IMR-90 (cell line): ENCODE measurements at regions not wholly inside any gene's neighbourhood (a gene's known extent, or its start where the extent isn't known, plus 50 kb on each side); places are given as distances from the start of the nearest gene placed in this dataset.

Experiments
- ATAC-seq: fragments of 200-7000 bp; cut with Tn5 transposase; 2 replicates; pipeline ENCODE4 v1.9.1; 2020; ENCODE audit warnings: low read depth, mild to moderate bottlenecking, moderate library complexity
- BruUV-seq: library from RNA; stranded (reverse); fragments of 400-500 nt; replicated peaks from 2 replicates; lab custom pipeline; 2021; lab: Mats Ljungman, UMichigan
- CTCF ChIA-PET: fragments of 300-600 bp; formaldehyde crosslinking; extraction: SDS; loops from one replicate; lab custom pipeline; 2021; ENCODE audit warnings: antibody characterized with exemption; lab: Yijun Ruan, JAX
- POLR2A ChIA-PET: fragments of 300-600 bp; sonication (Branson Sonifier 250); formaldehyde crosslinking; loops from one replicate; lab custom pipeline; 2022; ENCODE audit warnings: antibody characterized with exemption; ENCODE audit not compliant: unreplicated experiment; lab: Charles Lee
- DNase-seq: peaks from one replicate; pipeline ENCODE4 v3.0.0; 2013
- H2AFZ ChIP-seq: replicated peaks from 2 replicates; pipeline ENCODE3; 2013; ENCODE audit warnings: low read length, mild to moderate bottlenecking; ENCODE audit not compliant: poor library complexity
- H2AK5ac ChIP-seq: 2 replicates; pipeline ENCODE4 v1.6.1; 2013; ENCODE audit warnings: low read depth, low read length, inconsistent platforms
- H2AK9ac ChIP-seq: replicated peaks from 2 replicates; pipeline ENCODE3; 2013; ENCODE audit warnings: mild to moderate bottlenecking, low read depth, low read length, moderate library complexity; ENCODE audit not compliant: poor library complexity
- H2BK120ac ChIP-seq: 2 replicates; pipeline ENCODE4 v1.6.1; 2013; ENCODE audit warnings: low read depth, low read length, inconsistent platforms
- H2BK15ac ChIP-seq: 3 replicates; pipeline ENCODE4 v1.6.1; 2013; ENCODE audit warnings: low read depth, low read length, inconsistent platforms
- H2BK20ac ChIP-seq: 2 replicates; pipeline ENCODE4 v1.6.1; 2013; ENCODE audit warnings: low read depth, mild to moderate bottlenecking, inconsistent platforms, low read length, moderate library complexity
- H2BK5ac ChIP-seq: 2 replicates; pipeline ENCODE4 v1.6.1; 2013; ENCODE audit warnings: mild to moderate bottlenecking, low read depth, low read length, inconsistent platforms; ENCODE audit not compliant: poor library complexity, severe bottlenecking
- H3K14ac ChIP-seq: replicated peaks from 2 replicates; pipeline ENCODE4 v1.6.1; 2013; ENCODE audit warnings: low read depth, low read length, inconsistent platforms
- H3K18ac ChIP-seq: 2 replicates; pipeline ENCODE4 v1.6.1; 2013; ENCODE audit warnings: low read depth, low read length, control low read depth
- H3K23ac ChIP-seq: 2 replicates; pipeline ENCODE4 v1.6.1; 2013; ENCODE audit warnings: low read depth, low read length, inconsistent platforms
- H3K27ac ChIP-seq: 2 replicates; pipeline ENCODE4 v1.5.1; 2013; ENCODE audit warnings: mild to moderate bottlenecking, control low read depth, low read length; ENCODE audit not compliant: insufficient read depth
- H3K27me3 ChIP-seq: 2 replicates; pipeline ENCODE4 v1.6.1; 2013; ENCODE audit warnings: low read length; ENCODE audit not compliant: control insufficient read depth, insufficient read depth
- H3K36me3 ChIP-seq: 2 replicates; pipeline ENCODE4 v1.6.1; 2013; ENCODE audit warnings: low read length, mixed read lengths; ENCODE audit not compliant: control insufficient read depth, insufficient read depth
- H3K4ac ChIP-seq: 2 replicates; pipeline ENCODE4 v1.6.1; 2013; ENCODE audit warnings: low read depth, low read length, inconsistent platforms
- H3K4me1 ChIP-seq: 2 replicates; pipeline ENCODE4 v1.6.1; 2013; ENCODE audit warnings: low read length, mixed read lengths; ENCODE audit not compliant: control insufficient read depth, insufficient read depth
- H3K4me2 ChIP-seq: 2 replicates; pipeline ENCODE4 v1.6.1; 2013; ENCODE audit warnings: low read depth, mild to moderate bottlenecking, control low read depth, low read length, moderate library complexity
- H3K4me3 ChIP-seq: 2 replicates; pipeline ENCODE4 v1.5.1; 2013; ENCODE audit warnings: low read depth, mild to moderate bottlenecking, control low read depth, low read length, moderate library complexity; ENCODE audit not compliant: insufficient read depth
- H3K56ac ChIP-seq: 2 replicates; pipeline ENCODE4 v1.6.1; 2013; ENCODE audit warnings: low read length, inconsistent platforms; ENCODE audit not compliant: insufficient read depth; ENCODE audit errors: extremely low read depth
- H3K79me1 ChIP-seq, 2 experiments: 2 replicates each; pipeline ENCODE4 v1.6.1; 2013; ENCODE audit warnings: low read length in 2 of 2, inconsistent platforms in 1 of 2, low read depth in 1 of 2
- H3K9ac ChIP-seq: 2 replicates; pipeline ENCODE4 v1.6.1; 2013; ENCODE audit warnings: low read depth, low read length, control low read depth
- H3K9me1 ChIP-seq: 2 replicates; pipeline ENCODE4 v1.6.1; 2013; ENCODE audit warnings: low read length, inconsistent platforms; ENCODE audit not compliant: insufficient read depth
- H3K9me3 ChIP-seq: 2 replicates; pipeline ENCODE4 v1.6.1; 2013; ENCODE audit warnings: low read length; ENCODE audit not compliant: control insufficient read depth, insufficient read depth
- H4K20me1 ChIP-seq: 2 replicates; pipeline ENCODE4 v1.6.1; 2013; ENCODE audit warnings: low read length, inconsistent platforms; ENCODE audit not compliant: insufficient read depth
- H4K5ac ChIP-seq: 2 replicates; pipeline ENCODE4 v1.6.1; 2013; ENCODE audit warnings: mild to moderate bottlenecking, low read depth, low read length, control low read depth
- H4K8ac ChIP-seq, 2 experiments: 2 replicates each; pipeline ENCODE4 v1.6.1; 2013; ENCODE audit warnings: low read depth in 2 of 2, low read length in 2 of 2, control low read depth in 1 of 2, inconsistent platforms in 1 of 2
- H4K91ac ChIP-seq: 2 replicates; pipeline ENCODE4 v1.6.1; 2013; ENCODE audit warnings: low read depth, low read length, inconsistent platforms; ENCODE audit not compliant: insufficient read depth
- BHLHE40 ChIP-seq: fragments of 150-350 bp; IDR thresholded peaks from 2 replicates; pipeline ENCODE4 v1.6.1; 2016; ENCODE audit warnings: mild to moderate bottlenecking, low read depth, low read length
- CEBPB ChIP-seq: IDR thresholded peaks from 2 replicates; pipeline ENCODE4 v1.6.1; 2012; ENCODE audit warnings: low read depth, low read length, improper control_type of control experiment
- CHD1 ChIP-seq: IDR thresholded peaks from 2 replicates; pipeline ENCODE4 v1.6.1; 2012; ENCODE audit warnings: low read depth, low read length, improper control_type of control experiment
- CTCF ChIP-seq: conservative IDR thresholded peaks from 2 replicates; pipeline ENCODE4 v1.5.1; 2012; ENCODE audit warnings: mild to moderate bottlenecking, low read depth, low read length, improper control_type of control experiment
- ELK1 ChIP-seq: fragments of 150-350 bp; IDR thresholded peaks from 2 replicates; pipeline ENCODE4 v1.6.1; 2016; ENCODE audit warnings: low read depth, mild to moderate bottlenecking, low read length, moderate library complexity, borderline replicate concordance
- FOS ChIP-seq: fragments of 150-350 bp; IDR thresholded peaks from 2 replicates; pipeline ENCODE4 v1.6.1; 2016; ENCODE audit warnings: low read depth, low read length
- MAFK ChIP-seq: IDR thresholded peaks from 2 replicates; pipeline ENCODE4 v1.6.1; 2012; ENCODE audit warnings: low read depth, low read length, improper control_type of control experiment
- MAZ ChIP-seq: IDR thresholded peaks from 2 replicates; pipeline ENCODE4 v1.6.1; 2012; ENCODE audit warnings: low read depth, mild to moderate bottlenecking, low read length, improper control_type of control experiment, moderate library complexity, borderline replicate concordance
- MXI1 ChIP-seq: IDR thresholded peaks from 2 replicates; pipeline ENCODE4 v1.6.1; 2012; ENCODE audit warnings: low read depth, mild to moderate bottlenecking, low read length, moderate library complexity, borderline replicate concordance
- NFE2L2 ChIP-seq: fragments of 150-350 bp; IDR thresholded peaks from 2 replicates; pipeline ENCODE4 v1.6.1; 2016; ENCODE audit warnings: low read depth, mild to moderate bottlenecking, low read length
- POLR2A ChIP-seq: IDR thresholded peaks from 2 replicates; pipeline ENCODE4 v1.6.1; 2012; ENCODE audit warnings: mild to moderate bottlenecking, low read depth, low read length
- RAD21 ChIP-seq: IDR thresholded peaks from 2 replicates; pipeline ENCODE4 v1.6.1; 2012; ENCODE audit warnings: low read length, improper control_type of control experiment
- RCOR1 ChIP-seq: IDR thresholded peaks from 2 replicates; pipeline ENCODE4 v1.6.1; 2012; ENCODE audit warnings: mild to moderate bottlenecking, low read length, improper control_type of control experiment; ENCODE audit not compliant: insufficient replicate concordance
- RFX5 ChIP-seq: IDR thresholded peaks from 2 replicates; pipeline ENCODE4 v1.8.0; 2012; ENCODE audit warnings: low read depth, mild to moderate bottlenecking, low read length, moderate library complexity
- SMC3 ChIP-seq: fragments of 150-350 bp; IDR thresholded peaks from 2 replicates; pipeline ENCODE4 v1.6.1; 2016; ENCODE audit warnings: low read depth, mild to moderate bottlenecking, antibody characterized with exemption, low read length, moderate library complexity
- USF2 ChIP-seq: fragments of 150-350 bp; IDR thresholded peaks from 2 replicates; pipeline ENCODE4 v1.6.1; 2017; ENCODE audit warnings: mild to moderate bottlenecking, antibody characterized with exemption, low read length, low read depth
- WGBS, 2 experiments: methylation state at CpG; one replicate each; pipeline versions ENCODE4 v1.1.5 to v1.1.7; 2013; ENCODE audit warnings: missing lambda C conversion rate in 2 of 2; ENCODE audit not compliant: insufficient read length in 1 of 2; ENCODE audit errors: extremely low coverage in 2 of 2; 5-methylcytosine and 5-hydroxymethylcytosine counted together
- dilution Hi-C: fragments of 300-500 bp; cut with HindIII; formaldehyde crosslinking; loops from one replicate; pipeline ENCODE4 v1.14.3; 2018; ENCODE audit warnings: low sequenced_read_pairs; ENCODE audit not compliant: unreplicated experiment
- in situ Hi-C: fragments of 300-500 bp; cut with MboI; formaldehyde crosslinking; loops from 3 replicates; pipeline ENCODE4 v1.14.3; 2019; ENCODE audit warnings: low sequenced_read_pairs, inconsistent platforms, mixed read lengths
- intact Hi-C: fragments of 100-400 bp; cut with micrococcal nuclease; formaldehyde crosslinking; loops from 2 replicates; pipeline ENCODE4 v1.10.0; 2022

- ATAC-seq, result no peak
- Histone ChIP-seq H4K8ac (no peak overlapping the region; a peak in 1 of 4 replicates), H2AK9ac (no peak overlapping the region), H4K91ac (no peak overlapping the region), H3K4me3 (no peak overlapping the region), H3K4ac (no peak overlapping the region), H3K18ac (no peak overlapping the region), H3K9me3 (no peaks in the 10 kb centered on the region), H3K9me1 (0 out of 2 replicates have a peak, but pooled peaks cover 6% of the 10 kb centered on the region), H3K56ac (no peak overlapping the region), H3K4me1 (peaks cover 9% of the 10 kb centered on the region), H3K27ac (no peak overlapping the region), H3K36me3 (no peaks in the 10 kb centered on the region), H3K79me1 (no peaks in the 10 kb centered on the region), H3K14ac (no peak overlapping the region), H3K9ac (no peak overlapping the region), H3K27me3 (0 out of 2 replicates have a peak, but pooled peaks cover 2% of the 10 kb centered on the region), H2BK15ac (no peak overlapping the region), H2AK5ac (0 out of 2 replicates have a peak overlapping the region, but pooled peaks have one; percentile 11), H2BK20ac (no peak overlapping the region), H3K4me2 (no peak overlapping the region), H4K5ac (no peak overlapping the region), H2BK5ac (no peak overlapping the region), H3K23ac (no peak overlapping the region), H4K20me1 (no peaks in the 10 kb centered on the region), H2AFZ (no peak overlapping the region), H2BK120ac (no peak overlapping the region)
- WGBS, 2 experiments, result no CpG with 5 or more reads among the region's 3 CpGs
- CTCF ChIA-PET, result interaction anchor here (1.0 to 1.1 kb wide), 2 partner anchors 9 to 11 kb away, joined by 3 read pairs; no protein-coding TSS in a partner anchor
- POLR2A ChIA-PET, result no interaction called here
- no TSS peak for BruUV-seq
- DNase-seq, result no peak
- dilution Hi-C loops (no loop called here), intact Hi-C loops (no loop called here), in situ Hi-C loops (no loop called here)
- TF ChIP-seq CEBPB (no peak), RCOR1 (no peak), MXI1 (no peak), CHD1 (no peak), RFX5 (no peak), BHLHE40 (no peak), CTCF (no peak), MAFK (no peak), RAD21 (no peak), SMC3 (no peak), USF2 (no peak), FOS (no peak), NFE2L2 (no peak), MAZ (no peak), POLR2A (no peak), ELK1 (no peak)
Measured at GRCh38 chr1:55317673-55318072, 102.5 kb upstream of the USP24 start.
